ENCODE measurements at regions not wholly inside any gene's neighbourhood (a gene's known extent, or its start where the extent isn't known, plus 50 kb on each side); places are given as distances from the start of the nearest gene placed in this dataset.

GRCh38 chr15:69781411-69782125 lies 316.1 kb downstream of the TLE3 start:
- in situ Hi-C loops (cut with HindIII; ENCODE audit: low sequenced_read_pairs) = no loop called here

- in situ Hi-C loops (cut with HindIII; ENCODE audit: low sequenced_read_pairs) = no loop called here
These were observed 315.5 kb downstream of the TLE3 start for GRCh38 chr15:69782139-69782658.

- in situ Hi-C loops (cut with HindIII; ENCODE audit: low sequenced_read_pairs) = no loop called here
These were observed 314.9 kb downstream of the TLE3 start for GRCh38 chr15:69782809-69783208.

GRCh38 chr15:69783211-69783610 lies 314.5 kb downstream of the TLE3 start:
- in situ Hi-C loops (cut with HindIII; ENCODE audit: low sequenced_read_pairs) = no loop called here

GRCh38 chr15:69784798-69785566 lies 312.7 kb downstream of the TLE3 start:
- in situ Hi-C loops (cut with HindIII; ENCODE audit: low sequenced_read_pairs) = no loop called here

- in situ Hi-C loops (cut with HindIII; ENCODE audit: low sequenced_read_pairs) = no loop called here
These were observed 311.5 kb downstream of the TLE3 start for GRCh38 chr15:69786136-69786701.

GRCh38 chr15:69787791-69788190 lies 309.9 kb downstream of the TLE3 start:
- in situ Hi-C loops (cut with HindIII; ENCODE audit: low sequenced_read_pairs) = no loop called here

GRCh38 chr15:69789648-69790393 lies 307.9 kb downstream of the TLE3 start:
- in situ Hi-C loops (cut with HindIII; ENCODE audit: low sequenced_read_pairs) = no loop called here

GRCh38 chr15:69790632-69791031 lies 307.1 kb downstream of the TLE3 start:
- in situ Hi-C loops (cut with HindIII; ENCODE audit: low sequenced_read_pairs) = no loop called here

GRCh38 chr15:69792823-69793222 lies 304.9 kb downstream of the TLE3 start:
- in situ Hi-C loops (cut with HindIII; ENCODE audit: low sequenced_read_pairs) = no loop called here

GRCh38 chr15:69793431-69793780 lies 304.3 kb downstream of the TLE3 start:
- in situ Hi-C loops (cut with HindIII; ENCODE audit: low sequenced_read_pairs) = no loop called here

- in situ Hi-C loops (cut with HindIII; ENCODE audit: low sequenced_read_pairs) = no loop called here
These were observed 303.8 kb downstream of the TLE3 start for GRCh38 chr15:69793781-69794451.

GRCh38 chr15:69794645-69795469 lies 302.9 kb downstream of the TLE3 start:
- in situ Hi-C loops (cut with HindIII; ENCODE audit: low sequenced_read_pairs) = no loop called here

GRCh38 chr15:69795601-69796000 lies 302.1 kb downstream of the TLE3 start:
- in situ Hi-C loops (cut with HindIII; ENCODE audit: low sequenced_read_pairs) = no loop called here

- in situ Hi-C loops (cut with HindIII; ENCODE audit: low sequenced_read_pairs) = no loop called here
These were observed 300.6 kb downstream of the TLE3 start for GRCh38 chr15:69797051-69797595.

- in situ Hi-C loops (cut with HindIII; ENCODE audit: low sequenced_read_pairs) = no loop called here
These were observed 300.1 kb downstream of the TLE3 start for GRCh38 chr15:69797615-69798014.

- in situ Hi-C loops (cut with HindIII; ENCODE audit: low sequenced_read_pairs) = no loop called here
These were observed 299.1 kb downstream of the TLE3 start for GRCh38 chr15:69798481-69799250.

GRCh38 chr15:69801144-69801543 lies 296.6 kb downstream of the TLE3 start:
- in situ Hi-C loops (cut with HindIII; ENCODE audit: low sequenced_read_pairs) = no loop called here

GRCh38 chr15:69802432-69802831 lies 295.3 kb downstream of the TLE3 start:
- in situ Hi-C loops (cut with HindIII; ENCODE audit: low sequenced_read_pairs) = no loop called here
